HCT116 (cell line): ENCODE measurements at regions not wholly inside any gene's neighbourhood (a gene's known extent, or its start where the extent isn't known, plus 50 kb on each side); places are given as distances from the start of the nearest gene placed in this dataset.

ENCODE experiments used
- ATAC-seq: fragments of 200-7000 bp; cut with Tn5 transposase; 2 replicates; pipeline ENCODE4 v1.9.1; 2020; ENCODE audit warnings: mild to moderate bottlenecking, moderate library complexity
- BruUV-seq: library from RNA; stranded (reverse); fragments of 400-500 nt; replicated peaks from 2 replicates; lab custom pipeline; 2021; lab: Mats Ljungman, UMichigan
- CTCF ChIA-PET: fragments of 300-600 bp; sonication (Branson Sonifier 250); formaldehyde crosslinking; loops from one replicate; lab custom pipeline; 2021; ENCODE audit warnings: antibody characterized with exemption; lab: Charles Lee
- POLR2A ChIA-PET: fragments of 300-600, 350-600 bp; sonication (Branson Sonifier 250); formaldehyde crosslinking; loops from one replicate; lab custom pipeline; 2021; ENCODE audit warnings: antibody characterized with exemption; lab: Charles Lee
- RAD21 ChIA-PET, 2 experiments: fragments of 300-600 bp; sonication (Branson Sonifier 250); formaldehyde crosslinking; loops; one replicate each; lab custom pipeline; 2023; ENCODE audit warnings: low total read pairs in 2 of 2; ENCODE audit not compliant: uncharacterized antibody in 2 of 2, unreplicated experiment in 2 of 2, low non-redundant PET in 1 of 2; lab: Charles Lee
- DNase-seq: peaks from one replicate; pipeline ENCODE4 v3.0.0-alpha.2; 2010; ENCODE audit warnings: low read depth, low spot score
- H2AFZ ChIP-seq: fragments of 200-600 bp; shearing (Covaris generic), sonication (generic); 2 replicates; pipeline ENCODE4 v1.6.1; 2017; ENCODE audit warnings: low read depth, mixed run types, mixed read lengths, antibody characterized with exemption, low read length; ENCODE audit not compliant: poor library complexity, severe bottlenecking
- H3K27ac ChIP-seq: 2 replicates; pipeline ENCODE4 v1.5.1; 2012; ENCODE audit warnings: low read depth, low read length
- H3K27me3 ChIP-seq: fragments of 200-600 bp; sonication (generic); 2 replicates; pipeline ENCODE4 v1.6.1; 2016; ENCODE audit warnings: mixed run types, low read length, mixed read lengths; ENCODE audit not compliant: insufficient read depth
- H3K36me3 ChIP-seq, 2 experiments: fragments of 200-500 bp in 1 of 2; fragments of 200-600 bp in 1 of 2; sonication (Bioruptor generic) in 1 of 2; sonication (generic) in 1 of 2; 2 replicates each; pipeline versions ENCODE4 v1.5.1 to v1.6.1; 2014 to 2016; ENCODE audit warnings: low read length in 2 of 2, inconsistent platforms in 1 of 2, mixed read lengths in 1 of 2, mixed run types in 1 of 2; ENCODE audit not compliant: insufficient read depth in 2 of 2, control insufficient read depth in 1 of 2
- H3K4me1 ChIP-seq, 2 experiments: fragments of 200-600 bp in 1 of 2; sonication (generic) in 1 of 2; 2 replicates each; pipeline versions ENCODE4 v1.5.1 to v1.6.1; 2012 to 2017; ENCODE audit warnings: low read length in 2 of 2, inconsistent platforms in 1 of 2, mild to moderate bottlenecking in 1 of 2, mixed read lengths in 1 of 2, mixed run types in 1 of 2, moderate library complexity in 1 of 2; ENCODE audit not compliant: insufficient read depth in 2 of 2, control insufficient read depth in 1 of 2
- H3K4me2 ChIP-seq: fragments of 200-600 bp; sonication (generic); 2 replicates; pipeline ENCODE4 v1.6.1; 2017; ENCODE audit warnings: mixed run types, low read length, mixed read lengths
- H3K4me3 ChIP-seq, 2 experiments: fragments of 200-600 bp in 1 of 2; sonication (generic) in 1 of 2; replicated peaks in 1 of 2; 2 replicates each; pipeline ENCODE4 v1.5.1; 2011 to 2016; ENCODE audit warnings: low read length in 2 of 2, control low read depth in 1 of 2, low read depth in 1 of 2, mild to moderate bottlenecking in 1 of 2, mixed read lengths in 1 of 2, mixed run types in 1 of 2
- H3K79me2 ChIP-seq: fragments of 200-600 bp; sonication (generic); 2 replicates; pipeline ENCODE4 v1.6.1; 2017; ENCODE audit warnings: mild to moderate bottlenecking, mixed run types, low read length, moderate library complexity, mixed read lengths; ENCODE audit not compliant: insufficient read depth
- H3K9ac ChIP-seq: fragments of 200-600 bp; sonication (generic); 2 replicates; pipeline ENCODE4 v1.6.1; 2016; ENCODE audit warnings: low read length, mixed read lengths
- H3K9me2 ChIP-seq: fragments of 200-600 bp; sonication (generic), shearing (Covaris generic); 2 replicates; pipeline ENCODE4 v1.6.1; 2017; ENCODE audit warnings: mixed run types, mild to moderate bottlenecking, moderate library complexity; ENCODE audit not compliant: insufficient read depth
- H3K9me3 ChIP-seq, 2 experiments: fragments of 200-500 bp in 1 of 2; fragments of 200-600 bp in 1 of 2; sonication (Bioruptor generic) in 1 of 2; sonication (generic) in 1 of 2; 2 replicates each; pipeline ENCODE4 v1.6.1; 2014 to 2017; ENCODE audit warnings: low read length in 2 of 2, mixed read lengths in 2 of 2, inconsistent platforms in 1 of 2, low read depth in 1 of 2, mild to moderate bottlenecking in 1 of 2, mixed run types in 1 of 2, moderate library complexity in 1 of 2; ENCODE audit not compliant: control insufficient read depth in 1 of 2, insufficient read depth in 1 of 2
- H4K20me1 ChIP-seq: fragments of 200-600 bp; sonication (generic), shearing (Covaris generic); 2 replicates; pipeline ENCODE4 v1.6.1; 2017; ENCODE audit warnings: mixed run types, mild to moderate bottlenecking, moderate library complexity; ENCODE audit not compliant: insufficient read depth
- ATF3 ChIP-seq: IDR thresholded peaks from 2 replicates; pipeline ENCODE4 v1.6.1; 2012
- CBX3 ChIP-seq: IDR thresholded peaks from 2 replicates; pipeline ENCODE4 v1.6.1; 2012; ENCODE audit warnings: low read depth
- CEBPB ChIP-seq: IDR thresholded peaks from 2 replicates; pipeline ENCODE4 v1.6.1; 2012; ENCODE audit warnings: low read depth
- CTCF ChIP-seq, 3 experiments: fragments of 200-600 bp in 1 of 3; sonication (generic) in 1 of 3; IDR thresholded peaks in 2 of 3; conservative IDR thresholded peaks in 1 of 3; 2 replicates each; pipeline ENCODE4 v1.5.1; 2012 to 2017; ENCODE audit warnings: low read depth in 2 of 3, low read length in 2 of 3, antibody characterized with exemption in 1 of 3, borderline replicate concordance in 1 of 3, control low read depth in 1 of 3, mild to moderate bottlenecking in 1 of 3, mixed read lengths in 1 of 3, mixed run types in 1 of 3, moderate library complexity in 1 of 3; ENCODE audit not compliant: insufficient read depth in 1 of 3
- EZH2phosphoT487 ChIP-seq: fragments of 200-600 bp; IDR thresholded peaks from 2 replicates; pipeline ENCODE4 v1.6.1; 2018; ENCODE audit warnings: antibody characterized with exemption, borderline replicate concordance
- REST ChIP-seq: IDR thresholded peaks from 2 replicates; pipeline ENCODE4 v1.6.1; 2012; ENCODE audit warnings: low read depth
- SRF ChIP-seq: IDR thresholded peaks from 2 replicates; pipeline ENCODE4 v1.6.1; 2012; ENCODE audit warnings: low read depth
- TCF7L2 ChIP-seq: IDR thresholded peaks from 2 replicates; pipeline ENCODE4 v1.7.0; 2011; ENCODE audit warnings: borderline replicate concordance, inconsistent platforms; ENCODE audit not compliant: insufficient read depth, insufficient read length; ENCODE audit errors: extremely low read depth
- YY1 ChIP-seq: IDR thresholded peaks from 2 replicates; pipeline ENCODE4 v1.6.1; 2011; ENCODE audit warnings: low read length, low read depth, moderate library complexity, mild to moderate bottlenecking; ENCODE audit not compliant: insufficient replicate concordance; ENCODE audit errors: extremely low read depth
- ZFX ChIP-seq: fragments of 450-650 bp; IDR thresholded peaks from 2 replicates; pipeline ENCODE4 v1.6.1; 2017
- intact Hi-C: fragments of 100-400 bp; cut with micrococcal nuclease; formaldehyde crosslinking; loops from 2 replicates; pipeline ENCODE4 v1.10.0; 2022

GRCh38 chr10:3612183-3613001, 172.6 kb downstream of the KLF6 start:
- Histone ChIP-seq H3K9ac (no peak overlapping the region), H3K4me1 (no peaks in the 10 kb centered on the region), H3K9me2 (no peaks in the 10 kb centered on the region), H3K27me3 (no peaks in the 10 kb centered on the region), H3K36me3 (no peaks in the 10 kb centered on the region), H3K79me2 (no peaks in the 10 kb centered on the region), H3K4me3 (no peak overlapping the region), H3K9me3 (no peaks in the 10 kb centered on the region), H3K27ac (no peak overlapping the region), H4K20me1 (no peaks in the 10 kb centered on the region), H2AFZ (no peak overlapping the region), H3K4me2 (no peak overlapping the region)
- DNase-seq (no peak), ATAC-seq (no peak)
- ChIA-PET RAD21 (no interaction called here), CTCF (no interaction called here), POLR2A (no interaction called here)
- intact Hi-C loops: no loop called here
- BruUV-seq: no TSS peak
- TF ChIP-seq SRF: no peak
- TF ChIP-seq ZFX: no peak
- TF ChIP-seq EZH2phosphoT487: no peak
- no peak for TF ChIP-seq ATF3
- TF ChIP-seq CBX3: no peak
- no peak for TF ChIP-seq YY1
- no peak for TF ChIP-seq TCF7L2

GRCh38 chr10:3606309-3606708, 178.7 kb downstream of the KLF6 start:
- Histone ChIP-seq H3K79me2 (no peaks in the 10 kb centered on the region), H3K4me1 (no peaks in the 10 kb centered on the region), H3K4me2 (no peak overlapping the region), H3K27ac (no peak overlapping the region), H3K36me3 (no peaks in the 10 kb centered on the region), H4K20me1 (no peaks in the 10 kb centered on the region), H3K9ac (no peak overlapping the region)
- ATAC-seq (no peak), DNase-seq (no peak)
- intact Hi-C loops: no loop called here
- RAD21 ChIA-PET: no interaction called here
- CTCF ChIA-PET: no interaction called here
- no peak for TF ChIP-seq REST
- no peak for TF ChIP-seq CTCF (IDR thresholded peaks at IDR 0.05 in 2 of 3, conservative IDR thresholded peaks at IDR 0.05 in 1 of 3; ENCODE audit: borderline replicate concordance in 1 of 3, insufficient read depth in 1 of 3, low read depth in 2 of 3, low read length in 2 of 3)
- TF ChIP-seq CEBPB: no peak
- TF ChIP-seq, all 23 proteins: peak for 0
- Histone ChIP-seq H3K27me3 (no peaks in the 10 kb centered on the region), H3K9me3 (no peaks in the 10 kb centered on the region), H3K9me2 (no peaks in the 10 kb centered on the region), H2AFZ (no peak overlapping the region), H3K4me3 (no peak overlapping the region)
- no TSS peak for BruUV-seq
- POLR2A ChIA-PET: no interaction called here
